Astrocyte of the cerebellum (primary cell): ENCODE measurements at regions not wholly inside any gene's neighbourhood (a gene's known extent, or its start where the extent isn't known, plus 50 kb on each side); places are given as distances from the start of the nearest gene placed in this dataset.

ENCODE experiments used
- DNase-seq: peaks from one replicate; pipeline ENCODE4 v3.0.0-alpha.2; 2011; ENCODE audit warnings: low read depth
- H3K4me3 ChIP-seq: 2 replicates; pipeline ENCODE4 v1.5.1; 2011; ENCODE audit warnings: mild to moderate bottlenecking, low read depth, low read length, moderate library complexity
- CTCF ChIP-seq: IDR thresholded peaks from 2 replicates; pipeline ENCODE4 v1.5.1; 2012; ENCODE audit warnings: low read length, low read depth, moderate library complexity, mild to moderate bottlenecking; ENCODE audit errors: missing control alignments
- in situ Hi-C: cut with HindIII; loops from 2 replicates; pipeline ENCODE4 v1.10.0; 2017; ENCODE audit warnings: low sequenced_read_pairs

DNA sequence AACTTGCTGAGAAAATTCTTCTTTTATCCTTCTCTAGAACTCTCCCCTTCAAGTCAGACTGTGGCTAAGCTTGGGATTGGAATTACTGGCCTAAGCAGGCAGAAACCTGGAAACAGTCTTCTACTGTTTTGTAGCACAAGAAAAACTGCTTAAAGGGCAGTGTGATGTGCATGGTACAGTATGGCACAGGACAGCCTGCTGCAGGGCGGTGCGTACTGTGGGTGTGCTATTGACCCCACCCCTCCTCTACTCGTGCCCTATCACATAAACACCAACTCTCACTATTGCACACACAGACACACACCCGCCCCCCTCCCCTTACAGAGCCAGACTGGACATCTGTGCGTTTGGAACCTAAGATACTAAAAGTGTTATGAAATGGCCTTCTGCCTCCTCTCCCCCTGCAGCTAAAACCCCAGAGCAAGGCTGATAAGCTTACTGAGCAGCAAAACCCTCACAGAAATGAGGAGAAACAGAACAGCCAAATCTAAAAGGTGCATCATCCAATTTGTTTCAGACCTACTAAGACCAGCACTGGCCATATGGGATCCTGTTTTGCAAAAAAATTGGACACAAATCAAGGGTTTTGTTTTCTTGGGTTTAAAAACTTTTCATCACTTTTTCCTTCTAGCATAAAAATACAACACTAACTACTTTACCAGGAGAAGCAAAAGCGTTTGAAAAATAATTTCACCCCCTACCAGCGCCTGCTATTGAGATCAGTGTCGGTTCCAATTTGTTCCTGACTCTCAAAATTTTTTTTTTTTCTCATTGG is 355.8 kb upstream of the LYPLAL1 start:
- no peak for TF ChIP-seq CTCF
- in situ Hi-C loops = no loop called here
- no peak for DNase-seq
- H3K4me3 ChIP-seq = no peak overlapping the region

GRCh38 chr1:218823291-218823900 is 350.3 kb upstream of the LYPLAL1 start:
- peak; percentile 68 for DNase-seq
- H3K4me3 ChIP-seq = no peak overlapping the region
- in situ Hi-C loops = no loop called here
- TF ChIP-seq CTCF = no peak

DNA sequence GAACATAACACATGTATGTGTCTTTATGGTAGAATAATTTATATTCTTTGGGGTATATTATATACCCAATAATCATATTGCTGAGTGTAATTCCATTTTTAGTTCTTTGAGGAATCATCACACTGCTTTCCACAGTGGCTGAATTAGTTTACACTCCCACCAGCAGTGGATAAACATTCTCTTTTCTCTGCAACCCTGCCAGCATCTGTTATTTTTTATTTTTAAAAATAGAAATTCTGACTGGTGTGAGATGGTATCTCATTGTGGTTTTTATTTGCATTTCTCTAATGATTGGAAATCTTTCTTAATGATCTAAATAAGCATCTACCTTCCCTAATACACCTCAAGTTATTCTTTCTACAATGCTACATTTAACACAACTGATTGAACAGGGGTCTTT is 346.2 kb upstream of the LYPLAL1 start:
- TF ChIP-seq CTCF = no peak
- in situ Hi-C loops = no loop called here

DNA sequence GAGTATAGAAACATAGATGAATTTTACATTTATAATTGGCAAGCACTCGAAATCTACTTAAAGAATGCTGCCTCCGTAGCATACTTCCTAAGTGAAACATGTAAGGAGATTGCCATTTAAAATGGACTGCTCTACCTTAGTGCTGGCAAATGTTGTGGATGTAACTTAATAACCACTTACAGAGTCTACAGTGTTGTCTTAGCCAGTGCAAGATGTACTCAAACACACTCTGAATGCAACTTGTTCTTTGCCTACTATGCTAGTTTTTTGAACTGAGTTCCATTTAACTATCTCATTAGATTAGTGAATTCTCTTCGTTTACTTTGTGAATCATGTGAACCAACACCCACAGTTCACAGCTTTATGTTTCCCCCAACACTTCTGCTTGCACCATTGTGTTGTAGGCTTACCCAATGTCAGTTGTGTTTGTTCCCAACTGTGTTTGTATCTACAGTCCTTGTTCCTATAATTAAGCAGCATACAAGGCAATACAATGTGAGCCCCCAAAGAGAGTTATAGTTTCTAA is 345.5 kb upstream of the LYPLAL1 start:
- in situ Hi-C loops = no loop called here
- no peak for TF ChIP-seq CTCF
- no peak for DNase-seq
- no peak overlapping the region for H3K4me3 ChIP-seq

More for the DNA sequence above, 346.2 kb upstream of the LYPLAL1 start:
- H3K4me3 ChIP-seq = no peak overlapping the region
- DNase-seq = no peak

DNA sequence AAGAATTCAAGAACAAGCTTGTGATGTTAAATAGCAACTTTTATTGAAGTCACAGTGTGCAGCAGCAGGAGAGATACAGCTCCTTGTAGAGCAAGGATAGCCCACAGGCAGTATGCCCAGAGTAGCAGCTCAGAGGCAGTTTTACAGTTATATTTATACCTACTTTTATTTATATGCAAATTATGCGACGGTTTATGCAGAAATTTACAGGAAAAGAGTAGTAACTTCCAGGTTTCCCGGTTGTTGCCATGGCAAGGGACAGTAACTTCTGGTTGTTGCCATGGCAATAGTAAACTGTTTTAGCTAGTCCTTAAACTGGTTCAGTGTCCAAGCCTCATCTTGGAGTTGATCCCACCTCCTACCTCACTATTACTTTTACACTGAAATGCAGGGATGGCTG is 344.6 kb upstream of the LYPLAL1 start:
- no peak overlapping the region for H3K4me3 ChIP-seq
- in situ Hi-C loops = no loop called here
- TF ChIP-seq CTCF = no peak
- peak; percentile 5 for DNase-seq

DNA sequence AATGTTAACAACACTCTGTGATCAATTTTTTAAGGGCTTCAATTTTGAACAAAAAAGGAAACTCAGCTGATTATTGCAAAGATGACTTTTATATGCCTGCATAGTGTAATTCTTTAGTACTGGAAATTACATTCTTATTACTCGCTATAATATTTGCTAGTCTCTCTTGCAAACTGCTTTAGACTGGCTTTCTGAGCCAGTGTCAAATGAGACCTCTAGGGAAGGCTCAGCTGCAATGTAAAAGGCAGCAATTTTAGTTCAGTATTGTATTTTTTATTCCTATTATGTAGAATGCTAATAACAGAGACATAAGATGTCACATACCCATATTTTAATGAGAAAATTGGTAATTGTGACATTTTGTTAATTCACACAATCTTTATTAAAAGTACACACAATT is 338.1 kb upstream of the LYPLAL1 start:
- TF ChIP-seq CTCF = no peak
- in situ Hi-C loops = no loop called here

More for the DNA sequence above, 338.1 kb upstream of the LYPLAL1 start:
- H3K4me3 ChIP-seq = no peak overlapping the region
- no peak for DNase-seq
